NCI-H524 treated with DMSO at 0.1 percent for 48 hours (cell line): ENCODE measurements at regions not wholly inside any gene's neighbourhood (a gene's known extent, or its start where the extent isn't known, plus 50 kb on each side); places are given as distances from the start of the nearest gene placed in this dataset.
"Not testable (repeated sequence)": the region's sequence is repeated elsewhere in the genome, so short reads cannot be mapped to it uniquely, and the experiment has no call there.

Experiments used
- DNase-seq: peaks from one replicate; lab custom pipeline; 2025; lab: John Stamatoyannopoulos, UW

DNA sequence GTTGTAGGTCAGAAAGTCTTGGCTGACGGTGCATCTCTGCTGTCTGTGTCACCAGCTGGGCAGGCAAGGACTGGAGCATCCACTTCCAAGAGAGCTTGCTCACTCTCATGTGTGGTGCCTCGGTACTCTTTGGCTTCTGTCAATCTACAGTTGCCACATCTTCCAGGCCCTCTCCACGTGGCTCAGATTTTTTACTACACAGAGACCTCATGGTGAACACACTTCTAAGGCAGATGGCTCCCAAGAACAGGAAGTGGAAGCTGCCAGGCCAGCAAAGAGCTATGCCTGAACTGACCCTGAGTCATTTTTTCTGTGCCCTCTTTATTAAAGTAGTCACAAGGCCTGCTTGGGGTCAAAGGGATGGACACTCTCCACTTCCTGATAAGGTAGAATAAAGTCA, 351.5 kb upstream of the AUTS2 start:
- DNase-seq: no peak

- DNase-seq: not testable (repeated sequence)
These were observed 349.9 kb upstream of the AUTS2 start for GRCh38 chr7:69248382-69248828.

DNA sequence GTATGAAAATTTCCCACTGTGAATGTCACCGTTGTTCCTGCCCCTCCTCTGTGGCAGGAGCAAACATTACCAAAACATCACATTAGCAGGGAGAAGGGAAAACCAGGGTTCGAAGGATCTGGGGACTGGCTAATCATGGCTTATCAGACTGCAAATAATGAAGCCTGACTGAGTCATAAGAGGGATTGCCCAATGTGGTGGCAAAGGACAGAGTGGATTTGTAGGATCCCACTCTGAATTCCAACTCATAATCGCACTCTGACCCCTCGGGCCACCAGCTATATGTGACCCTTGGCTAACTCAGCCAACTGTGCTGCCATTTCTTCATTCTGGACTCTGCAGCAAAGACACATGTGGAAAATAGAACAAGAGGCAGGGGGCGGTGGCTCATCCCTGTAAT, 347.3 kb upstream of the AUTS2 start:
- no peak for DNase-seq

- DNase-seq: no peak
These were observed 343.6 kb upstream of the AUTS2 start for GRCh38 chr7:69254643-69255042.

DNA sequence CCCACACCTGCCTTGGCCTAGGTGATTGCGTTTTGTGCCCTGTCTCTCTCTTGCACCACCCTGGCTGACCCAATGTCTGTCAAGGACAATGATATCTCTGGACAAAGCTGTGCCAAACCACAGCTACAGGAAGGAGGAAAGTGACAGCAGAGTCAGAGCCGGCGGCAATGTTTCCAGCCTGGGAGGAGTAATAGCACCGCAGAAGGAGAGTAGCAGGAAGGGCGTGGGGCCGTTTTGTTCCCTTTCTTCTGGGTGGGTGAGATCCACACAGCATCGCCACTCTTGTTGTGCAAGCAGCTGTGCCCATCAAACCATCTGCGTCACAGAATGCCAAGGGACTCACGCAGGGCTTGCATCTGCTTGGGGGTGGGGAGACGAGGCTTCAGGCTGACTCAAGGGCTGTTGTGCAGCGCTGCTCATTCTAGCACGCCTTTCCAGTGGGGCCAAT, 341.6 kb upstream of the AUTS2 start:
- peak; percentile 51 for DNase-seq

GRCh38 chr7:69257592-69257991, 340.7 kb upstream of the AUTS2 start:
- no peak for DNase-seq

DNA sequence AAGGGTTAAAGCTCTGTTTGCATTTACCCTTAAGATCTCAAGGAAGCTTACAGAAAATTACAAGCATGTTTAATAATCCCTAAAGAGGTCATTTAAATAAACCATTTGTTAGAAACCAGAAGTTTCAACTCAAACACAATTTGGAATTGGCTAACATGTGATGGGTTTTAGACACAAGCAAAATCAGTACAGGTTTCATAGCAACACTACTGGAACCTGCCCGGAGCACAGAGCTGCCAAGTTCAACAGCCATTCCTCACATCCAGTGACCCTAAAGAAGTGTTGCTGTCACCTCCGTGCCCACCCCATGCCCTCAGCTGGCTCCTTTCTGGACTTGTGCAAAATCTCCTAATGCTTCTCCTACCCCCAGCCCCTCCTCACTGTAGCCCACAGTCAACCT, 338.8 kb upstream of the AUTS2 start:
- no peak for DNase-seq

DNA sequence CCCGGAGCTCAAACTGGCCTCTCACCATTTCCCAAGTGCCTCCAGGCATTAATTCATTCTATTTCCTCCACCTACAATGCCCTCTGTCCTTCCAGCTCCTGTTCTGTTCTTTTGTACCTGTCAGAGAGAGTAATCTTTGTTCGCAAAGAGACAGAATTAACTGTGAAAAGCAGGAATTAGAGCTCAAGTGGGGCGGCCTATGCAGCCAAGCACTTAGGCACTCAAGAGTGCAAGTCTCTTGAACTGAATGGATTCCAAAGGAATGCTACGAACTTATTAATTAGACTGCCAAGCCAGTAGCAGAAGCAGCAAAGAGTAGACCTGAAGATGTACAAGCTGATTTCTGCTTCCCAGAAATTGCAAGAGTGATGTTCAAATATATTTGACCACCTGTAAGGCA, 338.3 kb upstream of the AUTS2 start:
- DNase-seq: no peak

DNA sequence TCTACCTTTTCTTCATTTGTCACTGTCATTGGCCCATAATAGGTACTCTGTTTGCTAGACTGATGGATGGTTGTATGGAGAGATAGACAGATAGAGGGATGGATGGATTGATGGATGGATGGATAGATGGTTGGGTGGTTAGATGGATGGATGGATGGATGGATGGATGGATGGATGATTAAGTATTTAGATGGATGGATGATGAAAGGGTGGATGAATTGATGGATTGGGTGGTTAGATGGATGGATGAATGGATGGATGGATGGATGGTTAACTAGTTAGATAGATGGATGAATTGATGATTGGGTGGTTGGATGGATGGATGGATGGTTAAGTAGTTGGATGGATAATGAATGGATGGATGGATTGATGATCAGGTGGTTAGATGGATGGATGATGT, 334.7 kb upstream of the AUTS2 start:
- DNase-seq: no peak

DNA sequence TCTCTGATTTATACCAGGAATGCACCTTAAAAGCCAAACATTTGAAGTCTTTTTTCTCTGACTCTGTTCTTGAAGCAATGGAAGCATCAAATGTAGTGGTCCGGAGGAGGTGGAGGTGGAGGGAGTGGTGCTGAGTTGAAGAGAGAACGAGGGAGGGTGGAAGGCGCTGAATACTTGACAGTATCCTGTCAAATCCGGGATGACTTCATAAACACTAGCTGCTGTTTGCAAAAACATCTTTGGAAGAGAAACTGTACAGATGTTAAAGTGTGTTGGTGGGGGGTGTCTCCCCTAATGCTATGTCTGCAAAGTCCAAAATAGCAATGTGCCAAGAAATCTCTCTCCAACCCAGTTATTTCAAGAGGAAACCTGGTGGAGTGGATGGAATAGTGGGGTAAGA, 328.5 kb upstream of the AUTS2 start:
- no peak for DNase-seq

GRCh38 chr7:69272101-69272500, 326.2 kb upstream of the AUTS2 start:
- DNase-seq: no peak

GRCh38 chr7:69276011-69276729, 322.1 kb upstream of the AUTS2 start:
- DNase-seq: no peak

DNA sequence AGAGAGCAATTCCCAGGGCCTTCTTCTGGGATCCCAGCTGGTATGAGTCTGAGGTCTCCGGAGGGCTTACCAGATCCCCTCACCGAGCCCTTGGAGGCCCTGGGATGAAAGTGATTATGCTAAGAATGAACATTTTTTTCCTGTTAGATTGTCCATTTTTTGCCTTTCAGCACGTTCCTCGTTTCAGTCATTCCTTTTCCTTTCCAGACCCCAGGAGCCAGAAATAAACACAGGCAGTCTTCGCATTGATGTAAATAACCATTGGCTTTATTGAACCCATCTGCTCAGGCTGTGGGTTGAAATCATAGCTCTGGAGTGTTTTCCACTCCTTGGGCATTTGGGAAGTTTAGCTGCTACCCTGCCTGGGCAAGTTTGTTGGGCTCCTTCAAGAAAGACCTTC, 320.9 kb upstream of the AUTS2 start:
- DNase-seq: no peak

DNA sequence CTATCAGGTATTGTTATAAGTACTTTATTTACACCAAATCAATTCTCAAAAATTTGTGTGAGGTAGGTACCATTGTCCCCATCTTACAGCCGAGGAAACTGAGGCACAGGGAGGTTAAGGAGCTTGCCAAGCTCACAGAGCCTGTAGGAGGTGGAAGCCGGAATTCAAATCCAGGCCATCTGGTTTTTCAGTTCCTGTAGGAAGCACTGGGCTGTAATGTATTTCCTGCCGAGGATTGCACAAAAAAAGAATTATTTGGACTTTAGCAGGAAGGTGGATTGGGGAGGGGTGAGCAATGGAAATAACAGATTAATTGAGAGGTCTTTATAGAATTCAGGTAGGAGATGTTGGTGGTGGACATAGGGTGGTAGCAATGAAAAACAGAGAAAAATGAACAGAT, 315.3 kb upstream of the AUTS2 start:
- DNase-seq: no peak

DNA sequence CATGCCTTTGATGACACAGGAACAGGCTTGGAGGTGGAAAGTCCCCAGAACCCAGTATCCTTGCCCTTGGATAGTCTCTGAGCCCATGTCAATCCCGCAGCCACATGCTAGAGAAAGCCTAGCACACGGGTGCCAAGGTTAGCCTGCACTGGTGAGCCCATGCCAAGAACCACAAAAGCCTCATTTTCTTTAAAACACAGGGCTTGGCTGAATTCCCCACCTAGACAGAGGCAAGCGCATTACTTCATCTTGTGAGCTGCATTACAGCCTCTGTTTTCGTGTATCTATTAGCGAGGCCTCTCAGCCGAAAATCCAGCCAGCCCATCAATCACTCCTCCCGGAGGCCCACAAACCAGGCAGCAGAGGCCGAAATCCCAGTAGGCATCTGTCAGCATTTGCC, 314.9 kb upstream of the AUTS2 start:
- no peak for DNase-seq

- no peak for DNase-seq
These were observed 312.4 kb upstream of the AUTS2 start for GRCh38 chr7:69285854-69286253.

- peak; percentile 86 for DNase-seq
These were observed 302.3 kb upstream of the AUTS2 start for GRCh38 chr7:69295977-69296376.

DNA sequence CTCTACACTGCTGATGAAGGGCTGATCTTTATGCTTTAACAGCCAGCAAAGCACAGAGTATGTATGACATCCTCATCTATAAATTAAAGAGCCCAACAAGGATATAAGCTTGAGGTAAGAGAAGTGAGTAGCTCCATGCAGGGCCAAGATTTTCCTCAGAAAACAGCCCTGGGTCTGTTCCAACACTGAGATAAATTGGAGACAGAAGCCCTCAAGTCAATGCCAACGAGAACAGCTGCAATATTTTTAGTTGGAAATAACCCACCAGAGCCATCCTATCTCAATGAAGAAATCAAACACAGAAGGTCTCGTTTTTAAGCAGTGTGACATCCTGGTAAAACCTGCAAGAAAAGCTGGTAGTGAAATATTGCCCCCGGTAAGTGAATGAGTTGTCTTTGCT, 297.0 kb upstream of the AUTS2 start:
- DNase-seq: no peak

DNA sequence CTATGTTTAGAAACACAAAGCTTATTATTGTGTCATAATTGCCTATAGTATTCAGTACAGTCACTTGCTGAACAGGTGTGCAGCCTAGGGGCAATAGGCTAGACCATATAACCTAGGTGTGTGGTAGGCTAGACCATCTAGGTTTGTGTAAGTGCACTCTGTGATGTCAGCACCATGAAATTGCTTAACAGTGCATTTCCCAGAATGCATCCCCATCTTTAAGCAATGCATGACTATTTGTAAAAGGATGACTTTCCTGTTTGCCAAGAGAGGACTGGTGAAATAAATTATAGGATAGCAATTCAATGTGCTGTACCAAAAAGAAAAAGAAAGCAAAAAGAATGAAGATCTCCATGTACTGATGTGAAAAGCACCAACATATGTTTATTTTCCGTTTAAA, 288.7 kb upstream of the AUTS2 start:
- DNase-seq: no peak

DNA sequence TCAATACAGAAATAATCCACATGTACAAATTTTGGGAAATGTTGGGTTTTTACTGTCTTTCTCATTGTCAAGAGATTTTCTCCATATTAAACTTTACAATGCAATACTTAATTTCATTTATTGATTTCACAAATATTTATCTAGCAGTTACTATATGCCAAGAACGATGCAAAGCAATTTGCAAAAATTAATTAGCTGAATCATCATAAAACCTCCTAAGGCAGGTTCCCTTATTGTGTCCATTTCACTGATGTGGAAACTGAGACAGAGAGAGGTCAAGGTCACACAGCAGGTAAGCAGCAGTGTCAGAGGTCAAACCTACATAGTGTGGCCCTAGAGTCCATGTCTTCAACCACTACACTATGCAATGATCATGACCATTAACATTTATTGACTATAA, 286.8 kb upstream of the AUTS2 start:
- no peak for DNase-seq

DNA sequence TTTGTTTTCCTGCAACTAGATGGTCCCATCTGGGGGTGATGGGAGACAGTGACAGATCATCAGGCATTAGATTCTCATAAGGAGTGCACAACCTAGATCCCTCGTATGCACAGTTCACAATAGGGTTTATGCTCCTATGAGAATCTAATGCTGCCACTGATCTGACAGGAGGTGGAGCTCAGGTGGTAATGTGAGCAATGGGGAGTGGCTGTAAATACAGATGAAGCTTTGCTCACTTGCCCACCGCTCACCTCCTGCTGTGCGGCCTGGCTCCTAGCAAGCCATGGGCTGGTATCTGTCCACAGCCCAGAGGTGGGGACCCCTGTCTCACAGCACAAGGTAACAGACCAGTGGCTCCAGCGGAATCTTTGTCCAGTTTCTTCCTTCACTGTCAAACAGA, 284.4 kb upstream of the AUTS2 start:
- not testable (repeated sequence) for DNase-seq

- peak; percentile 56 for DNase-seq
These were observed 279.5 kb upstream of the AUTS2 start for GRCh38 chr7:69318794-69319193.

GRCh38 chr7:69328516-69328915, 269.8 kb upstream of the AUTS2 start:
- DNase-seq: no peak

- no peak for DNase-seq
These were observed 263.6 kb upstream of the AUTS2 start for GRCh38 chr7:69334701-69335100.
